Activated CD8-positive, alpha-beta T cell treated with anti-CD3 and anti-CD28 coated beads for 36 hours (primary cell): ENCODE measurements at regions not wholly inside any gene's neighbourhood (a gene's known extent, or its start where the extent isn't known, plus 50 kb on each side); places are given as distances from the start of the nearest gene placed in this dataset.

Experiments
- ATAC-seq: fragments of 200-7000 bp; cut with Tn5 transposase; one replicate; pipeline ENCODE4 v1.10.0; 2021; ENCODE audit warnings: mild to moderate bottlenecking, moderate library complexity
- CTCF ChIA-PET: fragments of 350-600 bp; sonication (Branson Sonifier 250); formaldehyde crosslinking; loops from one replicate; lab custom pipeline; 2021; ENCODE audit warnings: antibody characterized with exemption; lab: Charles Lee
- POLR2A ChIA-PET: fragments of 350-600 bp; sonication (Branson Sonifier 250); formaldehyde crosslinking; loops from one replicate; lab custom pipeline; 2021; ENCODE audit warnings: antibody characterized with exemption; lab: Charles Lee
- DNase-seq: peaks from one replicate; pipeline ENCODE4 v3.0.0-alpha.2; 2020
- H3K27ac Mint-ChIP-seq: one replicate; pipeline ENCODE4 v1.8.0; 2021; ENCODE audit warnings: mild to moderate bottlenecking, mixed read lengths
- H3K27me3 Mint-ChIP-seq: one replicate; pipeline ENCODE4 v1.8.0; 2021; ENCODE audit warnings: mixed read lengths
- H3K36me3 Mint-ChIP-seq: one replicate; pipeline ENCODE4 v1.8.0; 2021; ENCODE audit warnings: low read depth, mixed read lengths
- H3K4me1 Mint-ChIP-seq: one replicate; pipeline ENCODE4 v1.8.0; 2021; ENCODE audit warnings: low read depth, mixed read lengths
- H3K4me3 Mint-ChIP-seq: one replicate; pipeline ENCODE4 v1.8.0; 2021; ENCODE audit warnings: mild to moderate bottlenecking, moderate library complexity, mixed read lengths
- H3K9me3 Mint-ChIP-seq: one replicate; pipeline ENCODE4 v1.8.0; 2021; ENCODE audit warnings: mixed read lengths
- intact Hi-C: fragments of 100-400 bp; cut with micrococcal nuclease; formaldehyde crosslinking; loops from one replicate; pipeline ENCODE4 v1.10.0; 2022
- TF ChIP-seq, protein P1 (sequence below): fragments of 200-600 bp; IDR thresholded peaks from one replicate; pipeline ENCODE4 v1.8.0; 2022; ENCODE audit warnings: antibody characterized with exemption, mild to moderate bottlenecking

DNA sequence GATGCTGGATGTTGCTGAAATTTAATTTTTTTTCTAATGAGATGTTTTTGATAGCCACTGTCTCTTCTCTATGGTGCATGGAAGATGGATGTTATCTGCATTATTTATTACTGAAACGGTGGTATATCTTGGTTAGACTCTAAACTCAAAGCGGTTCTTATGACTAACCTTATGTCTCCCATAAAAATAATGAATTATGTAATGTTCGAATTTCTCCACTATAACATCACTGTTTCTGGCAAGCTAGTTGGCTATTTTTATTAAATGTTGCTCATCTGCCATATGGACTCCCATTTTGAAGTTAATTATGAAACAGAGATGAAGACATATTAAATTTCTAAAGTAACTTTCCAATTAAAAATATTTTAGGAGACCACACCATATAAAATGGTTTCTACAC is 808.6 kb upstream of the ADGRL4 start:
- Mint-ChIP-seq H3K27me3 (no peaks in the 10 kb centered on the region), H3K9me3 (peaks cover 4% of the 10 kb centered on the region), H3K27ac (no peak overlapping the region), H3K4me3 (no peak overlapping the region), H3K36me3 (no peaks in the 10 kb centered on the region), H3K4me1 (no peaks in the 10 kb centered on the region)
- intact Hi-C loops, result no loop called here
- DNase-seq, result no peak
- ChIA-PET POLR2A (no interaction called here), CTCF (no interaction called here)
- TF ChIP-seq, protein P1, sequence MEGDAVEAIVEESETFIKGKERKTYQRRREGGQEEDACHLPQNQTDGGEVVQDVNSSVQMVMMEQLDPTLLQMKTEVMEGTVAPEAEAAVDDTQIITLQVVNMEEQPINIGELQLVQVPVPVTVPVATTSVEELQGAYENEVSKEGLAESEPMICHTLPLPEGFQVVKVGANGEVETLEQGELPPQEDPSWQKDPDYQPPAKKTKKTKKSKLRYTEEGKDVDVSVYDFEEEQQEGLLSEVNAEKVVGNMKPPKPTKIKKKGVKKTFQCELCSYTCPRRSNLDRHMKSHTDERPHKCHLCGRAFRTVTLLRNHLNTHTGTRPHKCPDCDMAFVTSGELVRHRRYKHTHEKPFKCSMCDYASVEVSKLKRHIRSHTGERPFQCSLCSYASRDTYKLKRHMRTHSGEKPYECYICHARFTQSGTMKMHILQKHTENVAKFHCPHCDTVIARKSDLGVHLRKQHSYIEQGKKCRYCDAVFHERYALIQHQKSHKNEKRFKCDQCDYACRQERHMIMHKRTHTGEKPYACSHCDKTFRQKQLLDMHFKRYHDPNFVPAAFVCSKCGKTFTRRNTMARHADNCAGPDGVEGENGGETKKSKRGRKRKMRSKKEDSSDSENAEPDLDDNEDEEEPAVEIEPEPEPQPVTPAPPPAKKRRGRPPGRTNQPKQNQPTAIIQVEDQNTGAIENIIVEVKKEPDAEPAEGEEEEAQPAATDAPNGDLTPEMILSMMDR, result no peak
- no peak for ATAC-seq

DNA sequence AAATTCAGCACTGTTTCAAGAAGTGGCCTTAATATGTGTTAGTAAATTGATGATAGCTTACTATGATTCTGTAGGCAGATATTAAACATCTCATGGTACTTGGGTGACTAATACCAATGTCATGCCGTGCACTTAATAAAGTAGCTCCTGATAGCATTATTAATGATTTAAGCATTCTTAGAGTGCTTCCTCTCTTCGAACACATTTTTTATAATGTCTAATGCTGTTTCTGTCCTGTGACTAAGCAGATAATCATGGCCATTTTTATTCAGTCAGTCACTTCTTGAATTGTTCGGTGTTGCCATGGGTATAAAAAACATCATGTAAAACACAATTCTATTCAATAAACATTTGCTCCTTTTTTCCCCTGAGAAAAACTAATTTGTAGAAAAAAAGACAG is 804.6 kb upstream of the ADGRL4 start:
- CTCF ChIA-PET, result no interaction called here
- POLR2A ChIA-PET, result no interaction called here
- intact Hi-C loops, result no loop called here
- no peak for DNase-seq
- Mint-ChIP-seq H3K4me3 (no peak overlapping the region), H3K27me3 (no peaks in the 10 kb centered on the region), H3K36me3 (no peaks in the 10 kb centered on the region), H3K27ac (no peak overlapping the region), H3K9me3 (peaks cover 7% of the 10 kb centered on the region), H3K4me1 (no peaks in the 10 kb centered on the region)
- no peak for ATAC-seq
- TF ChIP-seq, protein P1, result no peak

DNA sequence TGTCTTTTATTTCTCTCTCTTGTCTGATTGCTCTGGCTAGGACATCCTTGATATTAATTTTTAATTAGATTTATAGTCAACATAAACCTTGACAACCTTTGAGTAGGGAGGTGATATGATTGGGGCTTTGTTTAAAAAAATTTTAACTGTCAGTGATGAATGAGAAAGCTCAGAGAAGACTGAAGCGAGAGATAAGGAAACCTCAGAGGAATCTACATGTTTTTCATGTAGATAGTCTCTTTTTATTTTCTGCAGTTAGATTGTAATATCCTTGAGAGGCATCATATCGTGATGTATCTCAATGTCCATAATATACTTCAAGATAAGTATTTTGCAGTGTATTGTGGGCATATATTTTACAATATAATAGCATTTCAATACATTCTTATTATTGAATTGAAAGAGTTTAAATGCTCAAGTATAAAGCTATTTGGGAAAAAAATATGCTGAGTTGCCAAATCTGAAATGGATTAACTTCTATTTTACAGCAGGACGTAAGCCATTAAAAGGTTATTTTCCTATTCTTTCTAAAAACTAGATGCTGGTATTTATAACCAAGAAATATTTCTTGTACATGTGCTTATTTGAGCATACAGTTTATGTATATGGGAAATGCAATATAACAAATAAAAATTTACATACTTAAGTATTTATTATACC is 802.4 kb upstream of the ADGRL4 start:
- H3K27me3 Mint-ChIP-seq, result no peaks in the 10 kb centered on the region
- H3K36me3 Mint-ChIP-seq, result no peaks in the 10 kb centered on the region
- CTCF ChIA-PET, result no interaction called here
- peaks cover 9% of the 10 kb centered on the region for H3K9me3 Mint-ChIP-seq
- no peaks in the 10 kb centered on the region for H3K4me1 Mint-ChIP-seq
- no peak overlapping the region for H3K27ac Mint-ChIP-seq
- DNase-seq (no peak), ATAC-seq (no peak)
- no peak overlapping the region for H3K4me3 Mint-ChIP-seq
- intact Hi-C loops, result no loop called here
- TF ChIP-seq, protein P1, result no peak
- POLR2A ChIA-PET, result no interaction called here

DNA sequence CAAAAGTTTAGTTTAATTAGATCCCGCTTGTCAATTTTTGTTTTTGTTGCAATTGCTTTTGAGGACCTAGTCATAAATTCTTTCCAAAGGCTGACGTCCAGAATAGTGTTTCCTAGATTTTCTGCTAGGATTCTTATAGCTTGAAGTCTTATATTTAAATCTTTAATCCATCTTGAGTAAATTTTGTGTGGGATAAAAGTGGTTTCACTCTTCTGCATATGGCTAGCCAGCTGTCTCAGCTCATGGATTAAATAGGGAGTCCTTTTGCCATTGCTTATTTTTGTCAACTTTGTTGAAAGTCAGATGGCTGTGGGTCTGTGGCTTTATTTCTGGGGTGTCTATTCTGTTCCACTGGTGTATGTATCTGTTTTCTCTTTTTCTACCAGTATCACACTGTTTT is 801.3 kb upstream of the ADGRL4 start:
- Mint-ChIP-seq H3K27ac (no peak overlapping the region), H3K27me3 (no peaks in the 10 kb centered on the region), H3K4me3 (no peak overlapping the region), H3K4me1 (no peaks in the 10 kb centered on the region), H3K9me3 (peaks cover 12% of the 10 kb centered on the region), H3K36me3 (no peaks in the 10 kb centered on the region)
- CTCF ChIA-PET, result no interaction called here
- TF ChIP-seq, protein P1, result no peak
- intact Hi-C loops, result no loop called here
- DNase-seq (no peak), ATAC-seq (no peak)
- POLR2A ChIA-PET, result no interaction called here

DNA sequence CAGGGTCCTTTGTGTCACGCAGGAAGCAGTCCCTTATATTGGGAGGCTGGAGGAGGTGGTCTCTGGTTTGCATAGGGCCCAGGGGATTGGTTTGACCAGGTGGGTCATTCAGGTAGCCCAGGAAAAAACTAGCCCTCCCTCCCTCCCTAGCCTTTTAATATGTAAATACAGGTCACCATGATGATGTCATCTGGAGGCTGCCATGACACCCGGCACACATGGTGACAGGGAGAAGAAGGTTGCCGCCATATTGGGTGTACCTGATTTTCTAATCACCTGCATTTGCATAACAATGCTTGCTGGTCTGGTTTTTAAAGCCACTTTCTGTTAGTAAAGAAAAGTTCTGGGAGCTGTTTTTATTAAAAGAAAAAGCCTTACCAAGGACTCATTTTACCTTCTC is 791.0 kb upstream of the ADGRL4 start:
- Mint-ChIP-seq H3K27ac (no peak overlapping the region), H3K27me3 (no peaks in the 10 kb centered on the region), H3K9me3 (peaks cover 9% of the 10 kb centered on the region), H3K4me3 (no peak overlapping the region), H3K4me1 (no peaks in the 10 kb centered on the region), H3K36me3 (no peaks in the 10 kb centered on the region)
- ChIA-PET POLR2A (no interaction called here), CTCF (no interaction called here)
- DNase-seq (no peak), ATAC-seq (no peak)
- TF ChIP-seq, protein P1, result no peak
- intact Hi-C loops, result no loop called here
